Stomach (tissue), 4 donors: ENCODE measurements at regions not wholly inside any gene's neighbourhood (a gene's known extent, or its start where the extent isn't known, plus 50 kb on each side); places are given as distances from the start of the nearest gene placed in this dataset.

Experiments
- EP300 ChIP-seq: sonication (generic); formaldehyde crosslinking; IDR thresholded peaks from one replicate; pipeline ENCODE4 v1.6.1; 2017; ENCODE audit warnings: antibody characterized with exemption
- POLR2A ChIP-seq, 4 donors: fragments of 450-650 bp; IDR thresholded peaks; one replicate each; pipeline ENCODE4 v1.6.1; 2016; ENCODE audit warnings: antibody characterized with exemption in 4 of 4, control low read depth in 2 of 4, mild to moderate bottlenecking in 1 of 4, moderate library complexity in 1 of 4

DNA sequence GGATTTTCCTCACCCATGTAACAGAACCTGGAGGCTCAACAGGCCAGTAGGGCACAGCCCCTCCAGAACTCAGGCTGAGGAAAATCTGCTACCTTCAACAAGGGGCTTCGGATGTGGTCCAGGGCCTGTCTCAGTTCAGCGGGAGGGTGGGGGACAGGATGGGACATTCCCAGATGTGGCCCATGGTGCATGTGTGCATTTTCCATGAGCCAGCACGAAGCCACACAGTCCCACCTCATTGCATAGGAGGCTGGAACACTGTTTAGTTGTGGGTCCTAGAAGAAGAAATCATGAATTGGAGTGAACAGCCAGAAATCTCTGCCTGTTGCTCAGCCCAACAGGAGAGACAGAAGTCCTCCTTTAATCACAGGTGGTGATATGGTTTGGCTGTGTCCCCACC lies 469.6 kb upstream of the MYT1L start:
- no peak for TF ChIP-seq EP300
- no peak for TF ChIP-seq POLR2A (IDR thresholded peaks at IDR 0.05)
